ENCODE measurements at regions not wholly inside any gene's neighbourhood (a gene's known extent, or its start where the extent isn't known, plus 50 kb on each side); places are given as distances from the start of the nearest gene placed in this dataset.

GRCh38 chr18:8951491-8951890 lies 151.0 kb upstream of the NDUFV2 start:
- no peak for ATAC-seq (ENCODE audit: low FRiP score)
- no peak for DNase-seq (ENCODE audit: low spot score)
- no peak for TF ChIP-seq CTCF (IDR thresholded peaks at IDR 0.05)

GRCh38 chr18:8952174-8952573 lies 150.3 kb upstream of the NDUFV2 start:
- TF ChIP-seq CTCF (IDR thresholded peaks at IDR 0.05) = no peak
- DNase-seq (ENCODE audit: low spot score) (no peak), ATAC-seq (ENCODE audit: low FRiP score) (no peak)

GRCh38 chr18:8952769-8953760 lies 149.4 kb upstream of the NDUFV2 start:
- no peak for TF ChIP-seq CTCF (IDR thresholded peaks at IDR 0.05)
- DNase-seq (ENCODE audit: low spot score) (no peak), ATAC-seq (ENCODE audit: low FRiP score) (no peak)

GRCh38 chr18:8957731-8958130 lies 144.8 kb upstream of the NDUFV2 start:
- no peak for ATAC-seq (ENCODE audit: low FRiP score)
- TF ChIP-seq CTCF (IDR thresholded peaks at IDR 0.05) = no peak

GRCh38 chr18:8958660-8959059 lies 143.8 kb upstream of the NDUFV2 start:
- no peak for TF ChIP-seq CTCF (IDR thresholded peaks at IDR 0.05)
- ATAC-seq (ENCODE audit: low FRiP score) (no peak), DNase-seq (ENCODE audit: low spot score) (no peak)

More at GRCh38 chr18:8957731-8958130, 144.8 kb upstream of the NDUFV2 start:
- no peak for DNase-seq (ENCODE audit: low spot score)

GRCh38 chr18:8959551-8960135 lies 142.9 kb upstream of the NDUFV2 start:
- ATAC-seq (ENCODE audit: low FRiP score) (no peak), DNase-seq (ENCODE audit: low spot score) (no peak)
- no peak for TF ChIP-seq CTCF (IDR thresholded peaks at IDR 0.05)
